Astrocyte (in vitro differentiated cells and primary cell): ENCODE measurements at regions not wholly inside any gene's neighbourhood (a gene's known extent, or its start where the extent isn't known, plus 50 kb on each side); places are given as distances from the start of the nearest gene placed in this dataset.

Experiments used
- EZH2 ChIP-seq: IDR thresholded peaks from 2 replicates; pipeline ENCODE4 v1.6.1; 2012; ENCODE audit warnings: mild to moderate bottlenecking, low read length, inconsistent platforms; ENCODE audit not compliant: insufficient read depth
- TF ChIP-seq, protein P1 (sequence below): IDR thresholded peaks from 2 replicates; pipeline ENCODE4 v1.5.1; 2011; ENCODE audit warnings: low read depth, mild to moderate bottlenecking, inconsistent platforms, low read length, moderate library complexity; ENCODE audit not compliant: insufficient read depth

DNA sequence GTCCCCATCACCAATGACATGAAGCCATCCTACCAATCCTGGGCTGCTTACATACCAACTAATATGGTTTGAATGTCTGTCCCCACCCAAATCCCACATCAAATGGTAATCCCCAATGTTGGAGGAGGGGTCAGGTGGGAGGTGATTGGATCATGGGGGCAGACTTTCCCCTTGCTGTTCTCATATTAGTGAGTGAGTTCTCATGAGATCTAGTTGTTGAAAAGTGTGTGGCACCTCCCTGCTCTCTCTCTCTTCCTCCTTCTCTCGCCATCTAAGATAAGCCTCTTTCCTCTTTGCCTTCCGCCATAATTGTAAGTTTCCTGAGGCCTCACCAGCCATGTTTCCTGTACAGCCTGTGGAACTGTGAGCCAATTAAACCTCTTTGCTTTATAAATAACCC is 53.6 kb upstream of the FAM124A start:
- TF ChIP-seq, protein P1, sequence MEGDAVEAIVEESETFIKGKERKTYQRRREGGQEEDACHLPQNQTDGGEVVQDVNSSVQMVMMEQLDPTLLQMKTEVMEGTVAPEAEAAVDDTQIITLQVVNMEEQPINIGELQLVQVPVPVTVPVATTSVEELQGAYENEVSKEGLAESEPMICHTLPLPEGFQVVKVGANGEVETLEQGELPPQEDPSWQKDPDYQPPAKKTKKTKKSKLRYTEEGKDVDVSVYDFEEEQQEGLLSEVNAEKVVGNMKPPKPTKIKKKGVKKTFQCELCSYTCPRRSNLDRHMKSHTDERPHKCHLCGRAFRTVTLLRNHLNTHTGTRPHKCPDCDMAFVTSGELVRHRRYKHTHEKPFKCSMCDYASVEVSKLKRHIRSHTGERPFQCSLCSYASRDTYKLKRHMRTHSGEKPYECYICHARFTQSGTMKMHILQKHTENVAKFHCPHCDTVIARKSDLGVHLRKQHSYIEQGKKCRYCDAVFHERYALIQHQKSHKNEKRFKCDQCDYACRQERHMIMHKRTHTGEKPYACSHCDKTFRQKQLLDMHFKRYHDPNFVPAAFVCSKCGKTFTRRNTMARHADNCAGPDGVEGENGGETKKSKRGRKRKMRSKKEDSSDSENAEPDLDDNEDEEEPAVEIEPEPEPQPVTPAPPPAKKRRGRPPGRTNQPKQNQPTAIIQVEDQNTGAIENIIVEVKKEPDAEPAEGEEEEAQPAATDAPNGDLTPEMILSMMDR = no peak
- TF ChIP-seq EZH2 = no peak
